MCF 10A (cell line): ENCODE measurements at regions not wholly inside any gene's neighbourhood (a gene's known extent, or its start where the extent isn't known, plus 50 kb on each side); places are given as distances from the start of the nearest gene placed in this dataset.

ENCODE experiments used
- BruUV-seq: library from RNA; stranded (reverse); fragments of 400-500 nt; replicated peaks from 2 replicates; lab custom pipeline; 2021; lab: Mats Ljungman, UMichigan
- CTCF ChIA-PET: fragments of 300-600 bp; sonication (Branson Sonifier 250); formaldehyde crosslinking; extraction: SDS; loops from one replicate; lab custom pipeline; 2021; ENCODE audit warnings: antibody characterized with exemption, inconsistent platforms; lab: Yijun Ruan, JAX
- POLR2A ChIA-PET: fragments of 300-600, 350-650 bp; sonication (Branson Sonifier 250); formaldehyde crosslinking; extraction: SDS; loops from one replicate; lab custom pipeline; 2020; ENCODE audit warnings: antibody characterized with exemption, inconsistent platforms; lab: Yijun Ruan, JAX
- DNase-seq: peaks from one replicate; pipeline ENCODE4 v3.0.0-alpha.2; 2018; ENCODE audit not compliant: unreplicated experiment
- H3K27ac Mint-ChIP-seq: one replicate; pipeline ENCODE4 v1.8.0; 2022; ENCODE audit warnings: mild to moderate bottlenecking, low read depth, mixed read lengths; ENCODE audit not compliant: unreplicated experiment
- H3K27me3 Mint-ChIP-seq: one replicate; pipeline ENCODE4 v1.8.0; 2022; ENCODE audit warnings: mixed read lengths; ENCODE audit not compliant: insufficient read depth, unreplicated experiment
- H3K36me3 Mint-ChIP-seq: one replicate; pipeline ENCODE4 v1.8.0; 2022; ENCODE audit warnings: mild to moderate bottlenecking, moderate library complexity, mixed read lengths; ENCODE audit not compliant: insufficient read depth, unreplicated experiment
- H3K4me1 Mint-ChIP-seq: one replicate; pipeline ENCODE4 v1.8.0; 2022; ENCODE audit warnings: mixed read lengths; ENCODE audit not compliant: insufficient read depth, unreplicated experiment
- H3K4me3 Mint-ChIP-seq: one replicate; pipeline ENCODE4 v1.8.0; 2022; ENCODE audit warnings: mild to moderate bottlenecking, moderate library complexity, mixed read lengths; ENCODE audit not compliant: unreplicated experiment
- H3K9me3 Mint-ChIP-seq: one replicate; pipeline ENCODE4 v1.8.0; 2022; ENCODE audit warnings: mixed read lengths; ENCODE audit not compliant: unreplicated experiment
- CTCF ChIP-seq: fragments of 200-600 bp; IDR thresholded peaks from one replicate; pipeline ENCODE4 v1.8.0; 2022; ENCODE audit warnings: antibody characterized with exemption, mild to moderate bottlenecking; ENCODE audit not compliant: unreplicated experiment
- intact Hi-C: fragments of 100-400 bp; cut with micrococcal nuclease; formaldehyde crosslinking; loops from 2 replicates; pipeline ENCODE4 v1.14.1; 2022

- ChIA-PET POLR2A (no interaction called here), CTCF (interaction anchor here (0.7 kb wide), 1 partner anchor 9 kb away, joined by 3 read pairs; no protein-coding TSS in a partner anchor)
- H3K4me3 Mint-ChIP-seq = no peak overlapping the region
- H3K36me3 Mint-ChIP-seq = no peaks in the 10 kb centered on the region
- no peak for DNase-seq
- intact Hi-C loops = no loop called here
- TF ChIP-seq CTCF = no peak
- no TSS peak for BruUV-seq
- no peaks in the 10 kb centered on the region for H3K9me3 Mint-ChIP-seq
- H3K27ac Mint-ChIP-seq = no peak overlapping the region
- no peaks in the 10 kb centered on the region for H3K4me1 Mint-ChIP-seq
- H3K27me3 Mint-ChIP-seq = no peaks in the 10 kb centered on the region
These were observed 605.3 kb upstream of the SLC10A2 start for GRCh38 chr13:103671547-103671946.

- intact Hi-C loops = no loop called here
- H3K36me3 Mint-ChIP-seq = no peaks in the 10 kb centered on the region
- H3K4me3 Mint-ChIP-seq = no peak overlapping the region
- ChIA-PET POLR2A (interaction anchor here (0.6 to 1.1 kb wide), 2 partner anchors 10 to 39 kb away, joined by 3 to 4 read pairs; no protein-coding TSS in a partner anchor), CTCF (interaction anchor here (0.8 to 1.0 kb wide), 2 partner anchors 11 to 476 kb away, joined by 3 read pairs; no protein-coding TSS in a partner anchor)
- no TSS peak for BruUV-seq
- H3K27me3 Mint-ChIP-seq = no peaks in the 10 kb centered on the region
- no peaks in the 10 kb centered on the region for H3K9me3 Mint-ChIP-seq
- H3K27ac Mint-ChIP-seq = no peak overlapping the region
- no peak for TF ChIP-seq CTCF
- DNase-seq = peak; percentile 93
- peaks cover 11% of the 10 kb centered on the region for H3K4me1 Mint-ChIP-seq
These were observed 597.8 kb upstream of the SLC10A2 start for GRCh38 chr13:103663996-103664395.

- Mint-ChIP-seq H3K4me1 (no peaks in the 10 kb centered on the region), H3K27me3 (no peaks in the 10 kb centered on the region), H3K36me3 (no peaks in the 10 kb centered on the region), H3K9me3 (no peaks in the 10 kb centered on the region), H3K4me3 (no peak overlapping the region), H3K27ac (no peak overlapping the region)
- POLR2A ChIA-PET = no interaction called here
- CTCF ChIA-PET = no interaction called here
- BruUV-seq = no TSS peak
- DNase-seq = no peak
- TF ChIP-seq CTCF = no peak
- intact Hi-C loops = no loop called here
These were observed 590.1 kb upstream of the SLC10A2 start for GRCh38 chr13:103656311-103656710.

GRCh38 chr13:103640606-103641005, 574.4 kb upstream of the SLC10A2 start:
- peaks cover 5% of the 10 kb centered on the region for H3K4me1 Mint-ChIP-seq
- no peaks in the 10 kb centered on the region for H3K9me3 Mint-ChIP-seq
- H3K27me3 Mint-ChIP-seq = no peaks in the 10 kb centered on the region
- intact Hi-C loops = no loop called here
- H3K36me3 Mint-ChIP-seq = no peaks in the 10 kb centered on the region
- ChIA-PET CTCF (no interaction called here), POLR2A (interaction anchor here (1.7 kb wide), 1 partner anchor 9 kb away, joined by 3 read pairs; no protein-coding TSS in a partner anchor)
- DNase-seq = no peak
- TF ChIP-seq CTCF = no peak
- no peak overlapping the region for H3K27ac Mint-ChIP-seq
- BruUV-seq = no TSS peak
- no peak overlapping the region for H3K4me3 Mint-ChIP-seq
